SK-N-SH treated with all-trans-retinoic acid at 6 μM for 48 hours (cell line): ENCODE measurements at regions not wholly inside any gene's neighbourhood (a gene's known extent, or its start where the extent isn't known, plus 50 kb on each side); places are given as distances from the start of the nearest gene placed in this dataset.

Source experiments
- ATAC-seq: fragments of 200-7000 bp; cut with Tn5 transposase; 3 replicates; pipeline ENCODE4 v1.9.1; 2020; ENCODE audit warnings: mild to moderate bottlenecking, moderate library complexity
- ARNTL ChIP-seq: fragments of 450-650 bp; formaldehyde crosslinking; IDR thresholded peaks from 2 replicates; pipeline ENCODE4 v1.5.0; 2020; ENCODE audit warnings: low read depth, mild to moderate bottlenecking, moderate library complexity, borderline replicate concordance
- BACH2 ChIP-seq: fragments of 250-450 bp; sonication (Bioruptor Pico); IDR thresholded peaks from 2 replicates; pipeline ENCODE4 v1.9.0; 2021; ENCODE audit warnings: mild to moderate bottlenecking, borderline replicate concordance
- CREB5 ChIP-seq: fragments of 250-450 bp; sonication (Bioruptor Pico); IDR thresholded peaks from 2 replicates; pipeline ENCODE4 v1.5.1; 2020; ENCODE audit warnings: low read depth, mild to moderate bottlenecking, moderate library complexity
- CSDC2 ChIP-seq: fragments of 250-450 bp; sonication (Bioruptor Pico); IDR thresholded peaks from 2 replicates; pipeline ENCODE4 v1.5.0; 2020; ENCODE audit warnings: mild to moderate bottlenecking, moderate library complexity
- ESRRG ChIP-seq: fragments of 250-450 bp; sonication (Bioruptor Pico); IDR thresholded peaks from 2 replicates; pipeline ENCODE4 v1.6.1; 2021; ENCODE audit warnings: mild to moderate bottlenecking
- GLIS3 ChIP-seq: fragments of 250-450 bp; sonication (Bioruptor Pico); IDR thresholded peaks from 2 replicates; pipeline ENCODE4 v1.5.0; 2020; ENCODE audit warnings: mild to moderate bottlenecking, moderate library complexity
- ISL1 ChIP-seq: fragments of 250-450 bp; sonication (Bioruptor Pico); IDR thresholded peaks from 2 replicates; pipeline ENCODE4 v2.1.2; 2022; ENCODE audit warnings: mild to moderate bottlenecking, moderate library complexity
- OSR1 ChIP-seq: fragments of 250-450 bp; sonication (Bioruptor Pico); IDR thresholded peaks from 2 replicates; pipeline ENCODE4 v1.8.0; 2022; ENCODE audit warnings: moderate library complexity, mild to moderate bottlenecking, inconsistent platforms
- POU6F1 ChIP-seq: fragments of 250-450 bp; sonication (Bioruptor Pico); IDR thresholded peaks from 2 replicates; pipeline ENCODE4 v1.8.0; 2021; ENCODE audit warnings: low read depth, mild to moderate bottlenecking, moderate library complexity, borderline replicate concordance
- PPARA ChIP-seq: fragments of 250-450 bp; sonication (Bioruptor Pico); IDR thresholded peaks from 2 replicates; pipeline ENCODE4 v1.5.0; 2020; ENCODE audit warnings: mild to moderate bottlenecking, borderline replicate concordance
- RARB ChIP-seq: fragments of 250-450 bp; sonication (Bioruptor Pico); IDR thresholded peaks from 2 replicates; pipeline ENCODE4 v1.8.0; 2021; ENCODE audit warnings: mild to moderate bottlenecking, moderate library complexity
- SNAI2 ChIP-seq: fragments of 250-450 bp; sonication (Bioruptor Pico); IDR thresholded peaks from 2 replicates; pipeline ENCODE4 v1.5.0; 2020; ENCODE audit warnings: mild to moderate bottlenecking, moderate library complexity
- TCF4 ChIP-seq: fragments of 250-450 bp; sonication (Bioruptor Pico); IDR thresholded peaks from 2 replicates; pipeline ENCODE4 v1.8.0; 2021; ENCODE audit warnings: mild to moderate bottlenecking, moderate library complexity, borderline replicate concordance
- TOX ChIP-seq: fragments of 250-450 bp; sonication (Bioruptor Pico); IDR thresholded peaks from 2 replicates; pipeline ENCODE4 v1.8.0; 2021; ENCODE audit warnings: mild to moderate bottlenecking, moderate library complexity, borderline replicate concordance
- ZC3H10 ChIP-seq: fragments of 250-450 bp; sonication (Bioruptor Pico); IDR thresholded peaks from 2 replicates; pipeline ENCODE4 v1.5.1; 2021; ENCODE audit warnings: mild to moderate bottlenecking, moderate library complexity
- ZFP3 ChIP-seq: fragments of 250-450 bp; sonication (Bioruptor Pico); IDR thresholded peaks from 2 replicates; pipeline ENCODE4 v1.5.0; 2020; ENCODE audit warnings: mild to moderate bottlenecking, moderate library complexity
- ZFP30 ChIP-seq: fragments of 450-650 bp; formaldehyde crosslinking; IDR thresholded peaks from 2 replicates; pipeline ENCODE4 v1.5.0; 2022; ENCODE audit warnings: mild to moderate bottlenecking, moderate library complexity
- ZNF565 ChIP-seq: fragments of 450-650 bp; formaldehyde crosslinking; conservative IDR thresholded peaks from 2 replicates; pipeline ENCODE4 v1.5.0; 2020; ENCODE audit warnings: low read depth, mild to moderate bottlenecking, moderate library complexity
- ZNF70 ChIP-seq: fragments of 450-650 bp; formaldehyde crosslinking; IDR thresholded peaks from 2 replicates; pipeline ENCODE4 v1.5.0; 2020; ENCODE audit warnings: mild to moderate bottlenecking, moderate library complexity
- ZNF8 ChIP-seq: fragments of 450-650 bp; formaldehyde crosslinking; IDR thresholded peaks from 2 replicates; pipeline ENCODE4 v1.5.0; 2020; ENCODE audit warnings: mild to moderate bottlenecking, moderate library complexity
- TF ChIP-seq, protein P1 (sequence below): fragments of 250-450 bp; sonication (Bioruptor Pico); IDR thresholded peaks from 2 replicates; pipeline ENCODE4 v1.5.0; 2020; ENCODE audit warnings: mild to moderate bottlenecking, moderate library complexity
- TF ChIP-seq, protein P2 (sequence below): fragments of 250-450 bp; sonication (Bioruptor Pico); IDR thresholded peaks from 2 replicates; pipeline ENCODE4 v1.8.0; 2020; ENCODE audit warnings: mild to moderate bottlenecking, moderate library complexity, borderline replicate concordance

DNA sequence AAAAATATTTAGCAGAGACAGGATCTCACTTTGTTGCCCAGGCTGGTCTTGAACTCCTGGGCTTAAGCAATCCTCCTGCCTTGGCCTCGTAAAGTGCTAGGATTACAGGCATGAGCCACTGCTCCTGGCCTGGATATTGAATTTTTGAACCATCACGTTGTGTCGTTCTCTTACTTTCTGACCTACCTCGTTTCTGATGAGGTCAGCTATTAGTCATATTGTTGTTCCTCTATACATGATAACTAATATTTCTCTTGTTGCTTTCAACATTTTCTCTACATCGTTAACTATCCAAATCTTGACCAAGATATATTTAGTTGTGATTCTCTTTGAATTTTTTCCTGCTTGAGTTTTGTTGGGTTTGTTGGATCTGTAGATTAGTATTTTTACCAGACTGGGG, 541.3 kb upstream of the SOX11 start:
- no peak for ATAC-seq
- TF ChIP-seq TCF4 (CRISPR knock-in tag) (no peak), ZNF8 (CRISPR knock-in tag) (no peak)
- TF ChIP-seq, protein P1, sequence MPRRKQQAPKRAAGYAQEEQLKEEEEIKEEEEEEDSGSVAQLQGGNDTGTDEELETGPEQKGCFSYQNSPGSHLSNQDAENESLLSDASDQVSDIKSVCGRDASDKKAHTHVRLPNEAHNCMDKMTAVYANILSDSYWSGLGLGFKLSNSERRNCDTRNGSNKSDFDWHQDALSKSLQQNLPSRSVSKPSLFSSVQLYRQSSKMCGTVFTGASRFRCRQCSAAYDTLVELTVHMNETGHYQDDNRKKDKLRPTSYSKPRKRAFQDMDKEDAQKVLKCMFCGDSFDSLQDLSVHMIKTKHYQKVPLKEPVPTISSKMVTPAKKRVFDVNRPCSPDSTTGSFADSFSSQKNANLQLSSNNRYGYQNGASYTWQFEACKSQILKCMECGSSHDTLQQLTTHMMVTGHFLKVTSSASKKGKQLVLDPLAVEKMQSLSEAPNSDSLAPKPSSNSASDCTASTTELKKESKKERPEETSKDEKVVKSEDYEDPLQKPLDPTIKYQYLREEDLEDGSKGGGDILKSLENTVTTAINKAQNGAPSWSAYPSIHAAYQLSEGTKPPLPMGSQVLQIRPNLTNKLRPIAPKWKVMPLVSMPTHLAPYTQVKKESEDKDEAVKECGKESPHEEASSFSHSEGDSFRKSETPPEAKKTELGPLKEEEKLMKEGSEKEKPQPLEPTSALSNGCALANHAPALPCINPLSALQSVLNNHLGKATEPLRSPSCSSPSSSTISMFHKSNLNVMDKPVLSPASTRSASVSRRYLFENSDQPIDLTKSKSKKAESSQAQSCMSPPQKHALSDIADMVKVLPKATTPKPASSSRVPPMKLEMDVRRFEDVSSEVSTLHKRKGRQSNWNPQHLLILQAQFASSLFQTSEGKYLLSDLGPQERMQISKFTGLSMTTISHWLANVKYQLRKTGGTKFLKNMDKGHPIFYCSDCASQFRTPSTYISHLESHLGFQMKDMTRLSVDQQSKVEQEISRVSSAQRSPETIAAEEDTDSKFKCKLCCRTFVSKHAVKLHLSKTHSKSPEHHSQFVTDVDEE (CRISPR knock-in tag), result no peak

DNA sequence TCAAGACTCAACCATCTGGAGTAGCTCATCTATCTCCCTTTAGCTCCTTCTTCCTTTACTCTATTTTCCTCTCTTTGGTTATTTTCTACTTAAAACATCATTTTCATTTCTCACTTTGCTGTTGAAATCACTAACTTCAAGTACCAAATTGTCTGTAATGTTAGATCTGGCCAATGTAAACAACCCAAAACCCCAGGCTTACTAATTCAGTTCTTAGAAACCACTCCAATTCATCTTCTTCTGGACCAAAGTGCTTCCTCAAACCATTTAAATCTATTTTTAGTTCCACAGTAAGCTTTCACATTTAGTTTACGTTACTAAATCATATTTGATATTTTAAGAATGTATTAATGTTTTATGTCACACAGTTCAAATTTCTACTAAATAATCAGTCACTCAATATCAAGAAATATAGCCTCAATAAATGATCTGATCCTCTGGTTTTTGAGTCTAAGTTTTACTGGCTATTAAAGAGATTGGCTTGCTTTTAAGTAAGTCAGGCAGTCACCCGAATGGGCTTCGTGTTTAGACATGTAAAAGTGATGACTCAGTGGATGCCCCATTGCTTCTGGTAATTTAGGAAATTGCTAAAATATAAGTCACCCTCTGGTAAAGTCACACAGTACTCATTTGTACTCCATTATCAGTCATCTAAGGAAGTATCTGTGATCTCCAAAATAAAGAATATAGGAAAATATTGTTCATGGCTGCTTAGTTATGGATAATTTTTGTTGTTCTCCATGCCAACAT, 527.2 kb upstream of the SOX11 start:
- TF ChIP-seq ZFP3 (CRISPR knock-in tag) (no peak), ISL1 (peak; percentile 60)
- TF ChIP-seq, all 23 proteins: peak for 1
- ATAC-seq, result no peak

DNA sequence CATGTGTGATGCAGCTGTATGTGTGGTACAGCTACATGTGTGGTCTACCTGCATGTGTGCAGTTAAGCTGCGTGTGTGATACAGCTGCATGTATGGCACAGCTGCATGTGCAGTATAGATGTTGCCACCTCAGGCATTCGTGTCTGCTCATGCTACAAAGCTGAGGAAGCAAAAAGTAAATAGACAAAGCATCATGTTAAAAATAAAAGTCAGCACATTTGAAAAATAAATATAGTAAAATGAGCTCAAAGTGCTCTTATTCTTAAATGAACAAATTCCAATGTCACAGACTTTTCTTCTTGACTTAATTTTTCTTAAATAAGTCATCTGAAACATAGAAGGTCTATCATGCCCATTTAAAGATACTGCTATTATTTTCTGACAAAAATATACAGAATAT, 519.3 kb upstream of the SOX11 start:
- ATAC-seq, result no peak
- TF ChIP-seq PPARA (CRISPR knock-in tag) (no peak), CSDC2 (CRISPR knock-in tag) (no peak), OSR1 (CRISPR knock-in tag) (no peak), ZNF8 (CRISPR knock-in tag) (no peak), SNAI2 (CRISPR knock-in tag) (no peak), ISL1 (no peak), ZFP3 (CRISPR knock-in tag) (no peak)

- no peak for ATAC-seq
- TF ChIP-seq, protein P2, sequence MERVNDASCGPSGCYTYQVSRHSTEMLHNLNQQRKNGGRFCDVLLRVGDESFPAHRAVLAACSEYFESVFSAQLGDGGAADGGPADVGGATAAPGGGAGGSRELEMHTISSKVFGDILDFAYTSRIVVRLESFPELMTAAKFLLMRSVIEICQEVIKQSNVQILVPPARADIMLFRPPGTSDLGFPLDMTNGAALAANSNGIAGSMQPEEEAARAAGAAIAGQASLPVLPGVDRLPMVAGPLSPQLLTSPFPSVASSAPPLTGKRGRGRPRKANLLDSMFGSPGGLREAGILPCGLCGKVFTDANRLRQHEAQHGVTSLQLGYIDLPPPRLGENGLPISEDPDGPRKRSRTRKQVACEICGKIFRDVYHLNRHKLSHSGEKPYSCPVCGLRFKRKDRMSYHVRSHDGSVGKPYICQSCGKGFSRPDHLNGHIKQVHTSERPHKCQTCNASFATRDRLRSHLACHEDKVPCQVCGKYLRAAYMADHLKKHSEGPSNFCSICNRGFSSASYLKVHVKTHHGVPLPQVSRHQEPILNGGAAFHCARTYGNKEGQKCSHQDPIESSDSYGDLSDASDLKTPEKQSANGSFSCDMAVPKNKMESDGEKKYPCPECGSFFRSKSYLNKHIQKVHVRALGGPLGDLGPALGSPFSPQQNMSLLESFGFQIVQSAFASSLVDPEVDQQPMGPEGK (CRISPR knock-in tag), result no peak
- no peak for TF ChIP-seq CREB5 (CRISPR knock-in tag)
- TF ChIP-seq ESRRG, result no peak
- TF ChIP-seq ZNF565 (CRISPR knock-in tag), result no peak
- TF ChIP-seq POU6F1 (CRISPR knock-in tag), result no peak
- TF ChIP-seq RARB, result no peak
- TF ChIP-seq BACH2, result no peak
- TF ChIP-seq GLIS3 (CRISPR knock-in tag), result no peak
- TF ChIP-seq ZFP30, result no peak
- no peak for TF ChIP-seq CSDC2 (CRISPR knock-in tag)
- TF ChIP-seq TCF4 (CRISPR knock-in tag), result no peak
- no peak for TF ChIP-seq ZNF70 (CRISPR knock-in tag)
- no peak for TF ChIP-seq OSR1 (CRISPR knock-in tag)
- no peak for TF ChIP-seq ZNF8 (CRISPR knock-in tag)
Observed at GRCh38 chr2:5173876-5174535, 518.2 kb upstream of the SOX11 start.

DNA sequence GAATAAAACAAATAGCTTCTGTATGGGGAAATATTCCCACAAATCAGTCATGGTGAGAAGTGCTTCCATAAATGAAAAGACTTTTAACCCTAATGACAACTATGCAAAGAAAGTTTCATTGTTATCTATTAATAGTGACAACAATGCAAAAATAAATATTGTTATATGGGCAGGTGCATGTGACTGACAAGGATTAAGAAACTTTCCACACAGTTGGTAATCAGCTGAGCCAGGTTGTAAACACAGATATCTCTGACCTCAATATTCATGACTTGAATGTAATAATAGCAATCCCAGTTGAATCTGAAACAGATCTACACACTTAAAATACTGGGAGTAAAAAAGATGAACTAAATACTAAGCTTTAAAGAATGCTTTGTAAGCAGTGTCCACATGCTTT, 517.0 kb upstream of the SOX11 start:
- no peak for ATAC-seq
- TF ChIP-seq ZFP3 (CRISPR knock-in tag) (no peak), ESRRG (no peak), CSDC2 (CRISPR knock-in tag) (no peak), SNAI2 (CRISPR knock-in tag) (no peak), ARNTL (CRISPR knock-in tag) (no peak), ZNF565 (CRISPR knock-in tag) (no peak), TOX (CRISPR knock-in tag) (no peak), ZC3H10 (no peak)
- TF ChIP-seq, protein P1 (CRISPR knock-in tag), result no peak
